ENCODE measurements at regions not wholly inside any gene's neighbourhood (a gene's known extent, or its start where the extent isn't known, plus 50 kb on each side); places are given as distances from the start of the nearest gene placed in this dataset.
"Not testable (repeated sequence)": the region's sequence is repeated elsewhere in the genome, so short reads cannot be mapped to it uniquely, and the experiment has no call there.

DNA sequence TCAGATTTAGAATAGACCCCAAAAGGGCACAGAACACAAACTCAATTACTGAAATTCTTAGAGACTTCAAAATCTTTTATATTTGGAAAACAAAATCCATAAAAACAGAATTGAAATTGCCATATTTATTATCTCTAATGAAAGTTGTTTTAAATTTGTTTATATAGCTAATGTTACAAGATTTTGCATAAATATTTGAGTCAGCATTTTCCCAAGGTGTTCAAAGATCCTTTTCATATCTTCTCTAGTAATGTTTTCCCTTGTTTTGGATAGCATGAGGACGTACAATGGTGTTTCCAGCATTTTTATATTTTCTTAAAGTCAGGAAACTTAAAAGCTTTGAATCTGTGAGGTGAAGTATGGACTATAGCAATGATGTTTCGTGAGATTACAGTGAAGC lies 235.2 kb upstream of the EPHA7 start:
- Histone ChIP-seq H3K4me3 (ENCODE audit: low read depth, low read length) (no peak overlapping the region), H3K79me1 (ENCODE audit: low read length) (no peaks in the 10 kb centered on the region), H3K23ac (ENCODE audit: low read length) (no peak overlapping the region), H4K91ac (ENCODE audit: low read depth, low read length) (no peak overlapping the region), H3K36me3 (ENCODE audit: control insufficient read depth in 1 of 2, insufficient read depth in 2 of 2, low read length in 2 of 2) (no peaks in the 10 kb centered on the region), H4K8ac (ENCODE audit: low read depth, low read length) (no peak overlapping the region), H2AK5ac (ENCODE audit: low read length) (no peak overlapping the region), H3K27ac (ENCODE audit: low read depth, low read length) (no peak overlapping the region), H4K12ac (ENCODE audit: low read depth, low read length) (no peak overlapping the region), H2BK120ac (ENCODE audit: insufficient read depth, low read length, poor library complexity) (no peak overlapping the region), H2BK5ac (ENCODE audit: low read depth, low read length, poor library complexity) (no peak overlapping the region), H3K4ac (ENCODE audit: low read depth, low read length) (no peak overlapping the region), H3K27me3 (ENCODE audit: insufficient read depth, low read length) (no peaks in the 10 kb centered on the region), H2BK12ac (ENCODE audit: low read length) (no peak overlapping the region), H3K4me1 (ENCODE audit: control insufficient read depth in 1 of 2, insufficient read depth in 2 of 2, low read length in 2 of 2) (no peaks in the 10 kb centered on the region), H2AFZ (ENCODE audit: insufficient read depth, low read length, poor library complexity) (no peak overlapping the region), H3K9me3 (ENCODE audit: insufficient read depth, low read depth, low read length) (no peaks in the 10 kb centered on the region), H3K4me2 (ENCODE audit: low read length) (no peak overlapping the region), H3K14ac (ENCODE audit: low read length) (no peak overlapping the region), H3K9ac (ENCODE audit: low read length) (no peak overlapping the region), H3K18ac (ENCODE audit: low read length) (no peak overlapping the region), H3K79me2 (ENCODE audit: control insufficient read depth, insufficient read depth, low read length, poor library complexity) (no peaks in the 10 kb centered on the region)
- no CpG with 5 or more reads among the region's 2 CpGs for WGBS (ENCODE audit: extremely low coverage, insufficient coverage, insufficient read length)
- DNase-seq, result no peak

DNA sequence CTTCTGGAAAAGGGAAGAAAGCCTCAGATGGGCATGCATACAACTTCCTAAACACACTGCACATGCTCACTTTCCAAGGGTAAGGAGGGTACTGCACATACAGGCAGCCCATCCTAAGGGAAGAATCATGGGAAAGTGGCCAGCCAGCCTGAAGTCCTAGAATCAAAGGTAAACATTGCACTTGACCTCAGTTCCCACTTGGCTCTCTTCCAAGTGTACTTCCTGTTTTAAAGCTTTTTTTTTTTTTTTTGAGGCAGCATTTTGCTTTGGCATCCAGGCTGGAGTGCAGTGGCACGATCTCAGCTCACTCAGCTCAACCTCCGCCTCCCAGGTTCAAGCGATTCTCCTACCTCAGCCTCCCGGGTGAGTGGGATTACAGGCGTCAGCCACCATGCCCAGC lies 225.3 kb upstream of the EPHA7 start:
- Histone ChIP-seq H3K79me2 (ENCODE audit: control insufficient read depth, insufficient read depth, low read length, poor library complexity) (no peaks in the 10 kb centered on the region), H3K4me1 (ENCODE audit: control insufficient read depth in 1 of 2, insufficient read depth in 2 of 2, low read length in 2 of 2) (no peaks in the 10 kb centered on the region), H3K14ac (ENCODE audit: low read length) (no peak overlapping the region), H3K9ac (ENCODE audit: low read length) (no peak overlapping the region), H3K4me3 (ENCODE audit: low read depth, low read length) (no peak overlapping the region), H2AFZ (ENCODE audit: insufficient read depth, low read length, poor library complexity) (no peak overlapping the region), H3K9me3 (ENCODE audit: insufficient read depth, low read depth, low read length) (no peaks in the 10 kb centered on the region), H3K18ac (ENCODE audit: low read length) (no peak overlapping the region), H3K27me3 (ENCODE audit: insufficient read depth, low read length) (no peaks in the 10 kb centered on the region), H2BK120ac (ENCODE audit: insufficient read depth, low read length, poor library complexity) (no peak overlapping the region), H2BK12ac (ENCODE audit: low read length) (no peak overlapping the region), H4K8ac (ENCODE audit: low read depth, low read length) (no peak overlapping the region), H3K23ac (ENCODE audit: low read length) (no peak overlapping the region), H4K12ac (ENCODE audit: low read depth, low read length) (no peak overlapping the region), H3K79me1 (ENCODE audit: low read length) (no peaks in the 10 kb centered on the region), H3K36me3 (ENCODE audit: control insufficient read depth in 1 of 2, insufficient read depth in 2 of 2, low read length in 2 of 2) (no peaks in the 10 kb centered on the region), H3K4ac (ENCODE audit: low read depth, low read length) (no peak overlapping the region), H2BK5ac (ENCODE audit: low read depth, low read length, poor library complexity) (no peak overlapping the region), H4K91ac (ENCODE audit: low read depth, low read length) (no peak overlapping the region), H2AK5ac (ENCODE audit: low read length) (no peak overlapping the region), H3K4me2 (ENCODE audit: low read length) (no peak overlapping the region), H3K27ac (ENCODE audit: low read depth, low read length) (no peak overlapping the region)
- no CpG with 5 or more reads among the region's 5 CpGs for WGBS (ENCODE audit: extremely low coverage, insufficient coverage, insufficient read length)
- no peak for DNase-seq

DNA sequence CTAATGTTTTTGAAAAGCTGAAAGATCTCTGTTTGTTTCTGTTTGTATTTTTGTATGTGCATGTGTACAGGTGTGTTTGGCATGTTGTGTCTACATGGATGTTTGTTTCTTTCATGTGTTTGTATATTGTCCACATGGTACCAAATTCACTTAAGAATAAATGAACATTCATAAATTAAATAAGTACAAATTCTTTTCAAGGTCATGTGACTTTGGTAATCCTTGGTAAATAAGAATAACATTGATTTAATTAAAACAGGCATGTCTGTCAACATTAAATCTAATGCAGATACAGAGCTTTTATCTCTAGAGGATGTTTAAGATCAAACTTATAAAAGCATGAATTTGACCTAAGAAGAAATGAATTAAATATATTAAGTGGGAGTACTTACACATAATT lies 219.8 kb upstream of the EPHA7 start:
- no peak overlapping the region for H2BK120ac ChIP-seq (ENCODE audit: insufficient read depth, low read length, poor library complexity)
- no peak overlapping the region for H3K18ac ChIP-seq (ENCODE audit: low read length)
- no peak overlapping the region for H3K23ac ChIP-seq (ENCODE audit: low read length)
- H2AK5ac ChIP-seq (ENCODE audit: low read length), result no peak overlapping the region
- no peak overlapping the region for H2BK12ac ChIP-seq (ENCODE audit: low read length)
- H3K14ac ChIP-seq (ENCODE audit: low read length), result no peak overlapping the region
- no peak overlapping the region for H2BK5ac ChIP-seq (ENCODE audit: low read depth, low read length, poor library complexity)
- no peak for DNase-seq
- no peak overlapping the region for H2AFZ ChIP-seq (ENCODE audit: insufficient read depth, low read length, poor library complexity)
- no peaks in the 10 kb centered on the region for H3K4me1 ChIP-seq (ENCODE audit: control insufficient read depth in 1 of 2, insufficient read depth in 2 of 2, low read length in 2 of 2)
- H3K9ac ChIP-seq (ENCODE audit: low read length), result no peak overlapping the region
- H3K79me2 ChIP-seq (ENCODE audit: control insufficient read depth, insufficient read depth, low read length, poor library complexity), result no peaks in the 10 kb centered on the region
- no peaks in the 10 kb centered on the region for H3K9me3 ChIP-seq (ENCODE audit: insufficient read depth, low read depth, low read length)
- H3K27me3 ChIP-seq (ENCODE audit: insufficient read depth, low read length), result no peaks in the 10 kb centered on the region
- no peak overlapping the region for H4K91ac ChIP-seq (ENCODE audit: low read depth, low read length)
- H3K36me3 ChIP-seq (ENCODE audit: control insufficient read depth in 1 of 2, insufficient read depth in 2 of 2, low read length in 2 of 2), result no peaks in the 10 kb centered on the region
- H3K4me2 ChIP-seq (ENCODE audit: low read length), result no peak overlapping the region
- H4K12ac ChIP-seq (ENCODE audit: low read depth, low read length), result no peak overlapping the region
- no peak overlapping the region for H4K8ac ChIP-seq (ENCODE audit: low read depth, low read length)
- H3K4ac ChIP-seq (ENCODE audit: low read depth, low read length), result no peak overlapping the region
- H3K79me1 ChIP-seq (ENCODE audit: low read length), result no peaks in the 10 kb centered on the region
- no peak overlapping the region for H3K4me3 ChIP-seq (ENCODE audit: low read depth, low read length)
- no peak overlapping the region for H3K27ac ChIP-seq (ENCODE audit: low read depth, low read length)

DNA sequence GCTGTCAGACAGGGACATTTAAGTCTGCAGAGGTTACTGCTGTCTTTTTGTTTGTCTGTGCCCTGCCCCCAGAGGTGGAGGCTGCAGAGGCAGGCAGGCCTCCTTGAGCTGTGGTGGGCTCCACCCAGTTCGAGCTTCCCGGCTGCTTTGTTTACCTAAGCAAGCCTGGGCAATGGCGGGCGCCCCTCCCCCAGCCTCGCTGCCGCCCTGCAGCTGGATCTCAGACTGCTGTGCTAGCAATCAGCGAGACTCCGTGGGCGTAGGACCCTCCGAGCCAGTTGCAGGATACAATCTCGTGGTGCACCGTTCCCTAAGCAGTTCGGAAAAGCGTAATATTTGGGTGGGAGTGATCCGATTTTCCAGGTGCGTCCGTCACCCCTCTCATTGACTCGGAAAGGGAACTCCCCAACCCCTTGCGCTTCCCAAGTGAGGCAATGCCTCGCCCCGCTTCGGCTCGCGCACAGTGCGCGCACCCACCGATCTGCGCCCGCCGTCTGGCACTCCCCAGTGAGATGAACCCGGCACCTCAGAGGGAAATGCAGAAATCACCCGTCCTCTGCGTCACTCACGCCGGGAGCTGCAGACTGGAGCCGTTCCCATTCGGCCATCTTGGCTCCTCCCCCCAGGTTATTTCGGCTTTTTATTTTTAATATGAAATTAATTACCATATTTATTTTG lies 217.8 kb upstream of the EPHA7 start:
- peak overlapping the region; percentile 35 for H3K4me3 ChIP-seq (ENCODE audit: low read depth, low read length)
- not testable (repeated sequence) for H3K9ac ChIP-seq (ENCODE audit: low read length); H2BK120ac ChIP-seq (ENCODE audit: insufficient read depth, low read length, poor library complexity); H3K23ac ChIP-seq (ENCODE audit: low read length); H3K36me3 ChIP-seq (ENCODE audit: control insufficient read depth in 1 of 2, insufficient read depth in 2 of 2, low read length in 2 of 2); H2AK5ac ChIP-seq (ENCODE audit: low read length); H2AFZ ChIP-seq (ENCODE audit: insufficient read depth, low read length, poor library complexity); H4K12ac ChIP-seq (ENCODE audit: low read depth, low read length); H3K27ac ChIP-seq (ENCODE audit: low read depth, low read length); H3K14ac ChIP-seq (ENCODE audit: low read length); H3K4ac ChIP-seq (ENCODE audit: low read depth, low read length); H2BK5ac ChIP-seq (ENCODE audit: low read depth, low read length, poor library complexity); H4K8ac ChIP-seq (ENCODE audit: low read depth, low read length); H4K91ac ChIP-seq (ENCODE audit: low read depth, low read length); H3K27me3 ChIP-seq (ENCODE audit: insufficient read depth, low read length); DNase-seq; H3K4me2 ChIP-seq (ENCODE audit: low read length); H2BK12ac ChIP-seq (ENCODE audit: low read length); H3K79me1 ChIP-seq (ENCODE audit: low read length); H3K9me3 ChIP-seq (ENCODE audit: insufficient read depth, low read depth, low read length); H3K79me2 ChIP-seq (ENCODE audit: control insufficient read depth, insufficient read depth, low read length, poor library complexity); H3K4me1 ChIP-seq (ENCODE audit: control insufficient read depth in 1 of 2, insufficient read depth in 2 of 2, low read length in 2 of 2); H3K18ac ChIP-seq (ENCODE audit: low read length)
- WGBS (ENCODE audit: extremely low coverage, insufficient coverage, insufficient read length), result no CpG with 5 or more reads among the region's 38 CpGs

Measured in trophoblast cell (in vitro differentiated cells and primary cell).